HS-27A (cell line): ENCODE measurements at regions not wholly inside any gene's neighbourhood (a gene's known extent, or its start where the extent isn't known, plus 50 kb on each side); places are given as distances from the start of the nearest gene placed in this dataset.

Source experiments
- DNase-seq: peaks from one replicate; pipeline ENCODE4 v3.0.0-alpha.2; 2012; ENCODE audit warnings: low read depth, missing footprints

GRCh38 chr2:41691561-41691960 is 356.3 kb upstream of the PKDCC start:
- no peak for DNase-seq

DNA sequence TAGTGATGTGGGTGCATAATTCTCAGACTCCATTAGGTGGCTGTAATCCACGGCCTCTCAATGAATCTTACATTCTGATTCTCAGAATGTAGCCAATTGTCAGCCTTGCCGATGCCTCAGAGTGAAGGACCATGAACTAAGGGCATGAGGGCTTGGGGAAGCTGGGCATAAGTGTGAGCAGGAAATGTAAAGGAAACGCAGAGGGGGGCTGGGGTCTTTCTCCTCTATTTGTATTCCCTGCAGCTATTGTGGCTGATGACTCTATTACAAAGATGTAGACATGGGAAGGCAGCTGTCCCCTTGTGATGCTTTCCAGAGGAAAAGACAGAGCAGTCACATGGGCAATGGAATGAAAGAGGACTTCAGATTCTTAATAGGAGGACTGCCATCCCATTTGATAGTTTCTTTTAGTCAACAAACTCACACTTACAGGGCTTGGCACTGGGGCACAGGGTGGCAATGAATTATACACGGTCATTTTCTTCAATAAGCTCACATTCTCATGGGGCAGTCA is 353.2 kb upstream of the PKDCC start:
- DNase-seq = no peak

- DNase-seq = no peak
Measured at GRCh38 chr2:41695198-41696113, 352.4 kb upstream of the PKDCC start.

DNA sequence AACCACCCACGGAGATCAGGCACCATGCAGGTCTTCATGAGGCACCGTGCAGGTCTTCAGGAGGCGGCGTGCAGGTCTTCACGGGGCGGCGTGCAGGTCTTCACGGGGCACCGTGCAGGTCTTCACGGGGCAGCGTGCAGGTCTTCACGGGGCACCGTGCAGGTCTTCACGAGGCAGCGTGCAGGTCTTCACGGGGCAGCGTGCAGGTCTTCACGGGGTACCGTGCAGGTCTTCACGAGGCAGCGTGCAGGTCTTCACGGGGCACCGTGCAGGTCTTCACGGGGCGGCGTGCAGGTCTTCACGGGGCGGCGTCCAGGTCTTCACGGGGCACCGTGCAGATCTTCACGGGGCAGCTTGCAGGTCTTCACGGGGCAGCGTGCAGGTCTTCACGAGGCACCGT is 350.4 kb upstream of the PKDCC start:
- DNase-seq = no peak

- no peak for DNase-seq
Measured at GRCh38 chr2:41698678-41699422, 349.0 kb upstream of the PKDCC start.

GRCh38 chr2:41701231-41701630 is 346.6 kb upstream of the PKDCC start:
- DNase-seq = no peak

- DNase-seq = no peak
Measured at GRCh38 chr2:41703123-41703522, 344.7 kb upstream of the PKDCC start.

DNA sequence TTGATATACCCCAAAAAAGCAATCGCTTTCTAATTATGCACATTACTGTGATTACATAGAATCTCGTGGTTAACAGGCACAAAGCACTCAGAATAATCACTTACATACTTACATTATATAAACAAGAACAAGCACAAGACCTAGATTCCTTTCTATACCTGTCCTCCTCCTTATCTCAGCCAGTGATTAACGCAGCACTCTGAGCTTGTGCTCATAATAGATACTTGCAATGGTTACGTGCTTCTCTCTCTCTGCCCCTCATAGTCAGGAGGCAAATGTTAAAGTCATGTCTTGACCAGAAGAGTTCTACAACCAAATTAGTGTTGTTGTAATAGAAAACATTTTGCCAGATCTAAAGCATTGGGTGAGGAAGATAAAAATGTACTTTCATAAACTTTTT is 342.2 kb upstream of the PKDCC start:
- DNase-seq = no peak

GRCh38 chr2:41706286-41706685 is 341.5 kb upstream of the PKDCC start:
- DNase-seq = no peak

- no peak for DNase-seq
Measured at GRCh38 chr2:41707790-41708451, 339.9 kb upstream of the PKDCC start.

- no peak for DNase-seq
Measured at GRCh38 chr2:41709702-41710599, 337.9 kb upstream of the PKDCC start.

- no peak for DNase-seq
Measured at GRCh38 chr2:41710944-41711343, 336.9 kb upstream of the PKDCC start.

- DNase-seq = no peak
Measured at GRCh38 chr2:41711736-41712135, 336.1 kb upstream of the PKDCC start.

DNA sequence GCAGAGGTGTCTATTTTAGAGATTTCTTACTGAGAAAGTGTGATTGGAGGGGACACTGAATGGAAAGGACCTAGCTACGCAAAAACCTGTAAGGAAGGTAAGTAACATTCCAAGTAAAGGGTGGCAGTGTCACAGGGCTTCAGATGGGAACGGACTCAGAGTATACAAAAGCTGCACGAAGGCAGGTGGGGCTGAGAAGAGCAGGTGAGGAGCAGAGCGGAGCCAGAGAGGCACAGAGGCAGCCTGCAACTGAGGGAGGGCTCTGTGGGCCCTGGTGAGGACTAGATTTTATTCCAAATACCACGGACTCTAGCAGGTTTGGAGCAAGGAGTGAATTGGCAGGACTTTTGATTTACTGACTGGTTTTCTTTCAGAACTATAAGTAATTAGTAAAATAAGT is 331.3 kb upstream of the PKDCC start:
- DNase-seq = no peak

DNA sequence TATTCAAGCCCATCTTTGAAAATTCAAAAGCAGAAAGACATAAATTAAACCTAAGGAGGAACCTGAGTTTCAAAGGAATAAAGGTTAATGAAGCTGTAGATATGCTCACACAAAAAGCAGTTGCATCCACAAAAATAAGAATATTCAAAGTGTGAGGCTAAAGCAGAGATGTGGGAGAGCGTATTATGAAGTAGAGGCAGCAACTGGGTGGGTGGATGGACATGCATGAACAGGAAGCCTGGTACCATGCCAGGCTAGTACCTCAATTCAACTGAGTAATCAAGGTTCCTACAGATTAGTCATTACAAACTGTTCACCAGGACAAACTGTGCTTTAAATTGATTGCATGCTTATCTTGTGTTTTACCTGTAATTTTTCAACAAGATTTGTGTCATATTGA is 330.0 kb upstream of the PKDCC start:
- DNase-seq = no peak

- no peak for DNase-seq
Measured at GRCh38 chr2:41718705-41719104, 329.1 kb upstream of the PKDCC start.

- no peak for DNase-seq
Measured at GRCh38 chr2:41719756-41720155, 328.1 kb upstream of the PKDCC start.

DNA sequence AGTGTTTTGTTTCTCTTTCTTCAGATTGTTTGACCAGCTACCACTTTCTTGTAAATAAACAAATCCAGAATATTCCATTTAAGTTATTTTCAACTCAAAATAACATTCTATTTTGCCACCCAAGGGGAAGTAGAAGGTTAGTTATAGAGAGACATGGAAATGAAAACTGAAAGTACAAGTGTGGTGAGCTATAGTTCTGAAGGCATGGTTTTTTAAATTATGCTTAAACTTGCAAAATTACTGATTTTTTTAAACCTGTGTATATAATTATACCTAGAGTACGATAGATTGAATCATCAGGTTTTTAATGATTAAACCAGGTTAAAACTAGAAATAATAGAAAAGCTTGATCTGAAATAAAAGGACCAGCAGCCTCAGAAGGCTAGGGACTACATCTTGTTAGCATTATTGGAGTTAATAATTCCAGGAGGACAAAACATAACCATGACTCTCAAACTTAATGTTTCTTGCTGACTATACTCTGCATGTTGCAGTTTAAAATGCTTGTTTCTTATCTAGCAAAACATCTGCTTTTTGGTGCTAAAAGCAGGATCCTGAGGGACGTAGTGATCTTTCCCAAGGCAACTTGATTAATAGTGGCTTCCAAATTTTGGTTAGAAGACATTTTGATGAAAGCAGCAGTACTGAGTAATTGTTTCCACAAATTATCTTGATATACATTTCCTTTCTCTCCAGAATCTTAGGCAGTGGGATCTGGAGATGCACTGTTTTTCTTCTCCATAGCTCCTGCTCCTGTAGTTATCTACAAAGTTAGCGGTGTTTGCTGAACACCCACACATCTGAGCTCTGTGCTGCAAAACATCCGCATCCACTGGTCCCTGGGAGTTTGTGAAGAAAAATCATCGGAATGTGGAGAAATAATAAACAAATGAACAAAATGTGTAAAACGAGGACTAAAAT is 327.2 kb upstream of the PKDCC start:
- DNase-seq = no peak

GRCh38 chr2:41722668-41723369 is 325.0 kb upstream of the PKDCC start:
- no peak for DNase-seq

DNA sequence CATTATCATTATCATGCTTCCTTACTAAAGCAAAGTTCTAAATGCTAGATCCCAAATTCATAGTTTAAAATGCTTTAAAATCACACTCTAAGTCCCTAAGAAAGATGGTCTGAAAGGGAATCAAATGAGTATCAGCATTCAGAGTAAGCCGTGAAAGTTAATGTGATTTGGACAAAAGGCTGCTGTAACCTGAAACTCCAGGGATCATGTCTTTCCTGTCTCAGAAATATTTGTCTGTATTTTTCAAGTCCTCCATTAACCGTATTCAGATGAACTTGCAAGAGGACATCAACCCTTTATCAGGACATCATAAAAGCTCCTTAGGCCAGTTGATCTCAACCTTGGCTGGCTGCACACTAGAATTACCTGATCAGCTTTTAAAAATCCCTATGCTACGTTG is 324.3 kb upstream of the PKDCC start:
- DNase-seq = no peak
